H1 (cell line): ENCODE measurements at regions not wholly inside any gene's neighbourhood (a gene's known extent, or its start where the extent isn't known, plus 50 kb on each side); places are given as distances from the start of the nearest gene placed in this dataset.
A peak's percentile ranks its signal among the peaks of the same experiment; 100 is the strongest.

ENCODE experiments used
- CTCF ChIA-PET: fragments of 300-600 bp; sonication (Branson Sonifier 250); formaldehyde crosslinking; loops from one replicate; lab custom pipeline; 2021; ENCODE audit not compliant: partially characterized antibody; lab: Charles Lee
- POLR2A ChIA-PET: fragments of 300-600 bp; sonication (Branson Sonifier 250); formaldehyde crosslinking; loops from one replicate; lab custom pipeline; 2021; ENCODE audit warnings: inconsistent platforms; ENCODE audit not compliant: partially characterized antibody; lab: Charles Lee
- DNase-seq, 2 experiments: peaks; one replicate each; pipeline versions ENCODE4 v3.0.0 to v3.0.0-alpha.2; 2010 to 2022; ENCODE audit warnings: low spot score in 2 of 2, low read depth in 1 of 2, mixed read lengths in 1 of 2
- FAIRE-seq: peaks from 2 replicates; lab custom pipeline; 2011; peaks lifted over from hg19 to GRCh38; lab: Jason Lieb, UNC
- H2AFZ ChIP-seq: 2 replicates; pipeline ENCODE4 v1.8.1; 2012; ENCODE audit warnings: low read length, inconsistent platforms
- H2AK5ac ChIP-seq: 2 replicates; pipeline ENCODE4 v1.6.1; 2013; ENCODE audit warnings: low read depth, low read length
- H2BK120ac ChIP-seq: replicated peaks from 2 replicates; pipeline ENCODE3; 2013; ENCODE audit warnings: low read depth, low read length, inconsistent platforms
- H2BK12ac ChIP-seq: 2 replicates; pipeline ENCODE4 v1.6.1; 2013; ENCODE audit warnings: low read depth, low read length
- H2BK15ac ChIP-seq: 2 replicates; pipeline ENCODE4 v1.6.1; 2013; ENCODE audit warnings: low read length
- H2BK20ac ChIP-seq: 2 replicates; pipeline ENCODE4 v1.6.1; 2013; ENCODE audit warnings: low read length
- H2BK5ac ChIP-seq: 2 replicates; pipeline ENCODE4 v1.6.1; 2013; ENCODE audit warnings: low read depth, low read length
- H3K14ac ChIP-seq: 2 replicates; pipeline ENCODE4 v1.6.1; 2013; ENCODE audit warnings: inconsistent platforms; ENCODE audit not compliant: insufficient read length
- H3K18ac ChIP-seq: 2 replicates; pipeline ENCODE4 v1.6.1; 2013; ENCODE audit warnings: low read length; ENCODE audit errors: extremely low read depth
- H3K23ac ChIP-seq: 2 replicates; pipeline ENCODE4 v1.6.1; 2013; ENCODE audit warnings: inconsistent platforms; ENCODE audit not compliant: insufficient read length
- H3K23me2 ChIP-seq: 2 replicates; pipeline ENCODE4 v1.6.1; 2013; ENCODE audit warnings: low read depth, low read length
- H3K27ac ChIP-seq: 2 replicates; pipeline ENCODE4 v1.6.1; 2011; ENCODE audit warnings: low read depth, low read length, inconsistent platforms
- H3K27me3 ChIP-seq, 4 experiments: replicated peaks in 1 of 4; 1 replicate in 1 of 4; 2 replicates in 3 of 4; pipeline versions ENCODE4 v1.6.1 to v1.8.1; 2011 to 2013; ENCODE audit warnings: low read length in 3 of 4, mild to moderate bottlenecking in 3 of 4, inconsistent platforms in 2 of 4, mixed read lengths in 2 of 4, moderate library complexity in 1 of 4; ENCODE audit not compliant: control insufficient read depth in 3 of 4, insufficient read depth in 3 of 4; ENCODE audit errors: extremely low read depth in 1 of 4
- H3K36me3 ChIP-seq, 4 experiments: 2 replicates each; pipeline versions ENCODE4 v1.6.1 to v1.8.1; 2011 to 2013; ENCODE audit warnings: mild to moderate bottlenecking in 4 of 4, low read length in 3 of 4, moderate library complexity in 2 of 4, control low read depth in 1 of 4, inconsistent platforms in 1 of 4; ENCODE audit not compliant: insufficient read depth in 4 of 4, control insufficient read depth in 2 of 4
- H3K4ac ChIP-seq: replicated peaks from 2 replicates; pipeline ENCODE3; 2013; ENCODE audit warnings: low read length, low read depth, mixed read lengths, inconsistent platforms; ENCODE audit not compliant: insufficient read length
- H3K4me1 ChIP-seq, 4 experiments: replicated peaks in 1 of 4; 1 replicate in 1 of 4; 2 replicates in 3 of 4; pipeline versions ENCODE4 v1.6.1 to v1.8.1; 2011 to 2013; ENCODE audit warnings: low read length in 3 of 4, inconsistent platforms in 2 of 4, mixed read lengths in 1 of 4; ENCODE audit not compliant: insufficient read depth in 4 of 4, control insufficient read depth in 3 of 4
- H3K4me2 ChIP-seq, 2 experiments: 2 replicates each; pipeline versions ENCODE4 v1.6.1 to v1.8.1; 2011 to 2013; ENCODE audit warnings: low read depth in 2 of 2, low read length in 2 of 2, control low read depth in 1 of 2, inconsistent platforms in 1 of 2, mild to moderate bottlenecking in 1 of 2; ENCODE audit not compliant: insufficient read depth in 1 of 2
- H3K4me3 ChIP-seq, 4 experiments: fragments of 200-600, 300-600 bp in 1 of 4; sonication (generic), shearing (Covaris generic), sonication (Bioruptor Twin) in 1 of 4; 2 replicates each; pipeline versions ENCODE4 v1.5.1 to v1.8.1; 2011 to 2016; ENCODE audit warnings: low read length in 4 of 4, low read depth in 3 of 4, control low read depth in 2 of 4, inconsistent platforms in 2 of 4, mild to moderate bottlenecking in 2 of 4, mixed read lengths in 1 of 4, moderate library complexity in 1 of 4; ENCODE audit not compliant: insufficient read depth in 2 of 4; ENCODE audit errors: extremely low read depth in 1 of 4
- H3K56ac ChIP-seq: replicated peaks from 2 replicates; pipeline ENCODE3; 2013; ENCODE audit warnings: low read depth, mild to moderate bottlenecking, mixed read lengths, low read length, inconsistent platforms; ENCODE audit not compliant: insufficient read length
- H3K79me1 ChIP-seq: 2 replicates; pipeline ENCODE4 v1.6.1; 2013; ENCODE audit warnings: low read depth, low read length, control low read depth
- H3K79me2 ChIP-seq, 2 experiments: 2 replicates each; pipeline versions ENCODE4 v1.6.1 to v1.8.1; 2012 to 2013; ENCODE audit warnings: low read length in 2 of 2, mild to moderate bottlenecking in 2 of 2, inconsistent platforms in 1 of 2; ENCODE audit not compliant: insufficient read depth in 2 of 2, control insufficient read depth in 1 of 2
- H3K9ac ChIP-seq, 4 experiments: replicated peaks in 1 of 4; 1 replicate in 1 of 4; 2 replicates in 3 of 4; pipeline versions ENCODE4 v1.6.1 to v1.8.1; 2011 to 2013; ENCODE audit warnings: low read depth in 3 of 4, low read length in 3 of 4, control low read depth in 2 of 4, mild to moderate bottlenecking in 2 of 4, moderate library complexity in 2 of 4, inconsistent platforms in 1 of 4; ENCODE audit errors: extremely low read depth in 1 of 4
- H3K9me3 ChIP-seq, 2 experiments: 2 replicates each; pipeline versions ENCODE4 v1.6.1 to v1.8.1; 2012 to 2013; ENCODE audit warnings: mild to moderate bottlenecking in 2 of 2, moderate library complexity in 2 of 2, control low read depth in 1 of 2, inconsistent platforms in 1 of 2, low read depth in 1 of 2, low read length in 1 of 2, mixed read lengths in 1 of 2; ENCODE audit not compliant: insufficient read depth in 2 of 2
- H4K20me1 ChIP-seq, 2 experiments: replicated peaks in 1 of 2; 2 replicates each; pipeline versions ENCODE3 to v1.8.1; 2011 to 2013; ENCODE audit warnings: inconsistent platforms in 2 of 2, low read length in 2 of 2, mild to moderate bottlenecking in 1 of 2; ENCODE audit not compliant: insufficient read depth in 2 of 2, control insufficient read depth in 1 of 2
- H4K5ac ChIP-seq: 2 replicates; pipeline ENCODE4 v1.6.1; 2013; ENCODE audit warnings: low read length, low read depth, mixed read lengths, inconsistent platforms; ENCODE audit not compliant: insufficient read length
- H4K8ac ChIP-seq: 2 replicates; pipeline ENCODE4 v1.8.0; 2013; ENCODE audit warnings: mild to moderate bottlenecking, moderate library complexity, low read length, inconsistent platforms; ENCODE audit not compliant: insufficient read depth; ENCODE audit errors: extremely low read depth
- H4K91ac ChIP-seq: replicated peaks from 2 replicates; pipeline ENCODE3; 2013; ENCODE audit warnings: low read length, mixed read lengths, inconsistent platforms; ENCODE audit not compliant: insufficient read length
- CEBPB ChIP-seq: IDR thresholded peaks from 2 replicates; pipeline ENCODE4 v1.6.1; 2012; ENCODE audit warnings: low read depth, low read length
- CREB1 ChIP-seq: IDR thresholded peaks from 2 replicates; pipeline ENCODE4 v1.6.1; 2012; ENCODE audit warnings: inconsistent platforms
- CTBP2 ChIP-seq: IDR thresholded peaks from 2 replicates; pipeline ENCODE4 v1.7.0; 2011; ENCODE audit warnings: borderline replicate concordance, mild to moderate bottlenecking, moderate library complexity, mixed read lengths, low read length; ENCODE audit not compliant: insufficient read depth, insufficient read length
- GABPA ChIP-seq: IDR thresholded peaks from 2 replicates; pipeline ENCODE4 v1.6.1; 2011; ENCODE audit warnings: mild to moderate bottlenecking, low read length, moderate library complexity, borderline replicate concordance; ENCODE audit not compliant: insufficient read depth
- GTF2F1 ChIP-seq: IDR thresholded peaks from 2 replicates; pipeline ENCODE4 v1.6.1; 2012; ENCODE audit warnings: low read depth, low read length, improper control_type of control experiment, borderline replicate concordance
- JUND ChIP-seq: IDR thresholded peaks from 2 replicates; pipeline ENCODE4 v1.6.1; 2011; ENCODE audit warnings: mild to moderate bottlenecking, improper control_type of control experiment, low read length
- KDM5A ChIP-seq: fragments of 200-600 bp; IDR thresholded peaks from 2 replicates; pipeline ENCODE4 v1.7.1; 2012; ENCODE audit warnings: mild to moderate bottlenecking, low read length, inconsistent platforms, mixed read lengths
- MAX ChIP-seq: IDR thresholded peaks from 2 replicates; pipeline ENCODE4 v1.6.1; 2012; ENCODE audit warnings: inconsistent platforms
- NANOG ChIP-seq: IDR thresholded peaks from 2 replicates; pipeline ENCODE4 v1.6.1; 2011; ENCODE audit warnings: low read length, low read depth, mild to moderate bottlenecking, inconsistent platforms; ENCODE audit not compliant: insufficient read depth, poor library complexity, severe bottlenecking
- RAD21 ChIP-seq, 2 experiments: IDR thresholded peaks in 1 of 2; conservative IDR thresholded peaks in 1 of 2; 2 replicates each; pipeline ENCODE4 v1.6.1; 2011; ENCODE audit warnings: low read depth in 2 of 2, low read length in 2 of 2, improper control_type of control experiment in 1 of 2, inconsistent platforms in 1 of 2, mild to moderate bottlenecking in 1 of 2, moderate library complexity in 1 of 2
- RXRA ChIP-seq: IDR thresholded peaks from 2 replicates; pipeline ENCODE4 v1.6.1; 2011; ENCODE audit warnings: low read depth, mild to moderate bottlenecking, low read length, moderate library complexity; ENCODE audit not compliant: insufficient read depth
- SUZ12 ChIP-seq: fragments of 200-600 bp; sonication (generic); IDR thresholded peaks from 2 replicates; pipeline ENCODE4 v1.6.1; 2012; ENCODE audit warnings: mild to moderate bottlenecking, inconsistent platforms, low read length, moderate library complexity, mixed read lengths
- TAF1 ChIP-seq: IDR thresholded peaks from 2 replicates; pipeline ENCODE4 v1.6.1; 2011; ENCODE audit warnings: mild to moderate bottlenecking, low read depth, low read length
- TBP ChIP-seq: IDR thresholded peaks from 2 replicates; pipeline ENCODE4 v1.6.1; 2011; ENCODE audit warnings: low read depth, low read length, improper control_type of control experiment
- TCF12 ChIP-seq: IDR thresholded peaks from 2 replicates; pipeline ENCODE4 v1.6.1; 2011; ENCODE audit warnings: low read depth, mild to moderate bottlenecking, low read length
- WGBS, 2 experiments: shearing (Covaris generic) in 1 of 2; methylation state at CpG; one replicate each; pipeline versions ENCODE4 v1.1.6 to v1.1.7; 2013 to 2015; ENCODE audit warnings: low lambda C conversion rate in 2 of 2, mixed read lengths in 2 of 2, inconsistent platforms in 1 of 2, low coverage in 1 of 2, missing lambda C conversion rate in 1 of 2; ENCODE audit not compliant: insufficient replicate concordance in 2 of 2, insufficient coverage in 1 of 2, insufficient read length in 1 of 2; ENCODE audit errors: extremely low coverage in 1 of 2, missing lambda C conversion rate in 1 of 2; 5-methylcytosine and 5-hydroxymethylcytosine counted together

DNA sequence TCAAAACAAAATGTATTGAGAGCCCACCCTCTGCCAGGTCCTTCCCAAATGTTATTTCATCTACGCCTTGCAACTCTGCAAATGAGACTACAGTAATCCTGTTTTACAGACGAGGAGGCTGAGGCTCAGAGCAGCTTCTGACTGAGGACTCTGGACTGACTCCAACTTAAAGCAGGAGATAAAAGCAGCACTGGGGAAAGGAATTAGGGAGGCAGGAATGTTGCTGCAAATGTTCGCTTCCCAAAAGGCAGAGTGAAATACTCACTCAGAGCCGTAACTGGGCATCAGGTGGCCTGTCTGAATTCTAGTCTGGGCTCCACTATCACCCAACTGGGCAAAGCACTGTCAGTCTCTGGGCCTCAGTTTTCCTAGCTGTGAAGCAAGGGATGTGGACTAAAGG, 94.7 kb upstream of the SRD5A3 start:
- peak overlapping the region; percentile 80 for H2AFZ ChIP-seq
- FAIRE-seq = peak; percentile 13
- no peak for TF ChIP-seq CREB1
- TF ChIP-seq CEBPB = no peak
- no peak for TF ChIP-seq TBP
- no peak for TF ChIP-seq SUZ12
- TF ChIP-seq KDM5A = no peak
- TF ChIP-seq GABPA = no peak
- TF ChIP-seq JUND = no peak
- TF ChIP-seq TAF1 = no peak
- TF ChIP-seq MAX = no peak
- no peak for TF ChIP-seq TCF12
- no peak for TF ChIP-seq RAD21 (IDR thresholded peaks at IDR 0.05 in 1 of 2, conservative IDR thresholded peaks at IDR 0.05 in 1 of 2; ENCODE audit: low read depth in 2 of 2, low read length in 2 of 2)
- no peak for TF ChIP-seq CTBP2
- no peak for TF ChIP-seq RXRA
- no peak for TF ChIP-seq GTF2F1
- no peak for TF ChIP-seq NANOG

More for the DNA sequence above, 94.7 kb upstream of the SRD5A3 start:
- Histone ChIP-seq H3K4me2 (no peak overlapping the region), H4K91ac (no peak overlapping the region), H3K56ac (no peak overlapping the region), H3K9ac (no peak overlapping the region), H3K4me3 (no peak overlapping the region), H4K8ac (no peak overlapping the region), H2BK5ac (no peak overlapping the region), H3K9me3 (no peaks in the 10 kb centered on the region), H3K79me2 (no peaks in the 10 kb centered on the region), H3K23me2 (no peaks in the 10 kb centered on the region), H3K4me1 (peaks cover 2 to 4% (median 3%) of the 10 kb centered on the region in 4 experiments; a peak in 4 of 7 replicates), H3K36me3 (no peaks in the 10 kb centered on the region), H2AK5ac (no peak overlapping the region), H3K18ac (no peak overlapping the region), H4K20me1 (no peaks in the 10 kb centered on the region), H2BK20ac (no peak overlapping the region), H2BK15ac (no peak overlapping the region), H2BK12ac (peak overlapping the region; percentile 30; the same call in 1 of the 2 replicates), H3K14ac (no peak overlapping the region), H3K4ac (no peak overlapping the region), H3K23ac (no peak overlapping the region), H3K79me1 (no peaks in the 10 kb centered on the region), H3K27ac (no peak overlapping the region), H4K5ac (no peak overlapping the region), H2BK120ac (no peak overlapping the region), H3K27me3 (no peaks in the 10 kb centered on the region; a peak in 1 of 7 replicates)
- 75% methylated on average over 4 of the region's 4 CpGs; no CpG with 5 or more reads in 1 of the 2 experiments for WGBS, 2 experiments
- POLR2A ChIA-PET = no interaction called here
- CTCF ChIA-PET = interaction anchor here (0.8 to 2.9 kb wide), 3 partner anchors 61 to 66 kb away, joined by 3 to 11 read pairs (median 7); no protein-coding TSS in a partner anchor
- no peak for DNase-seq
